Smooth muscle cell of the brain vasculature (primary cell): ENCODE measurements at regions not wholly inside any gene's neighbourhood (a gene's known extent, or its start where the extent isn't known, plus 50 kb on each side); places are given as distances from the start of the nearest gene placed in this dataset.

Experiments used
- DNase-seq: peaks from one replicate; pipeline ENCODE4 v3.0.0-alpha.2; 2012; ENCODE audit warnings: low read depth, low spot score

- DNase-seq, result no peak
These were observed 160.9 kb upstream of the SYT6 start for GRCh38 chr1:114314576-114314975.

GRCh38 chr1:114314098-114314497, 160.4 kb upstream of the SYT6 start:
- no peak for DNase-seq

GRCh38 chr1:114310695-114311271, 157.1 kb upstream of the SYT6 start:
- DNase-seq, result peak; percentile 53

- DNase-seq, result no peak
These were observed 149.2 kb upstream of the SYT6 start for GRCh38 chr1:114302821-114303220.

- DNase-seq, result no peak
These were observed 145.8 kb upstream of the SYT6 start for GRCh38 chr1:114299331-114299975.

GRCh38 chr1:114298008-114298407, 144.3 kb upstream of the SYT6 start:
- DNase-seq, result no peak

- DNase-seq, result no peak
These were observed 142.7 kb upstream of the SYT6 start for GRCh38 chr1:114296413-114296812.

DNA sequence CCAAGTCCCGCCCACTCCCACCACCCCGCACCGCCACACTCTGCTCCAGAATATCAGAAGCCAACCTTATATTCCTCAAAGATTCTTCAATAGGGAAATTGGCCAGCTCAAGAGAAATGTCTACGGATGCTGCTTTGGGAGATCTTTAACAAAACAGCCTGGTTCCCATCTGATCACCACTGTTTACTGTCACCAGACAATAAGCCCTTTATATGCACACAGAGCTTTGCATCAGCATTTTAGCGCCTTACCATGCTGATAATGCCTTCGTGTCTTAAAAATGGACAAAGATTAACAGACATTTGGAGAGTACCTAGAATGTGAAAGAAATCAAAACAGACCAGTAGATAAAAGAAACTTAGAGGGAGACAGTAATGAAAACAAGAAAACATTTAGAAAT, 141.7 kb upstream of the SYT6 start:
- no peak for DNase-seq

DNA sequence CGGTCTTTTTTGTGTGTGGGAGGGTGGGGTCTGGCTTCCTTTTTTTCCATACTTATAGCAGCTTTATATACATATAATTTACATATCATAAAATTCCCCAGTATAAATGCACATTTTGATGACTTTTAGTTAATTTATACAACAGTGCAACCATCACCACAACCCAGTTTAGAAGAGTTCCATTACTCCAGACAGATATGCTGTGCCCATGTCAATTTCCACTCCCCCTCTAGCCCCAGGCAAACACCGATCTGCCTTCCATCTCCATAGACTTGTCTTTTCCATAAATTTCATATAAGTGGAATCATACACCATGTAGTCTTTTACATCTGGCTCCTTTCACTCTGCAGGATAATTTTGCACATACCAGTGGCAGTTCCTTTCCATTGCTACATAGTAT, 139.2 kb upstream of the SYT6 start:
- DNase-seq, result no peak

- DNase-seq, result no peak
These were observed 138.5 kb upstream of the SYT6 start for GRCh38 chr1:114292194-114292593.

GRCh38 chr1:114290776-114291175, 137.1 kb upstream of the SYT6 start:
- no peak for DNase-seq

- no peak for DNase-seq
These were observed 136.7 kb upstream of the SYT6 start for GRCh38 chr1:114290341-114290740.

GRCh38 chr1:114289824-114290223, 136.2 kb upstream of the SYT6 start:
- DNase-seq, result no peak

- DNase-seq, result no peak
These were observed 135.6 kb upstream of the SYT6 start for GRCh38 chr1:114289306-114289705.

GRCh38 chr1:114286960-114287359, 133.3 kb upstream of the SYT6 start:
- no peak for DNase-seq

GRCh38 chr1:114286179-114286578, 132.5 kb upstream of the SYT6 start:
- peak; percentile 10 for DNase-seq

DNA sequence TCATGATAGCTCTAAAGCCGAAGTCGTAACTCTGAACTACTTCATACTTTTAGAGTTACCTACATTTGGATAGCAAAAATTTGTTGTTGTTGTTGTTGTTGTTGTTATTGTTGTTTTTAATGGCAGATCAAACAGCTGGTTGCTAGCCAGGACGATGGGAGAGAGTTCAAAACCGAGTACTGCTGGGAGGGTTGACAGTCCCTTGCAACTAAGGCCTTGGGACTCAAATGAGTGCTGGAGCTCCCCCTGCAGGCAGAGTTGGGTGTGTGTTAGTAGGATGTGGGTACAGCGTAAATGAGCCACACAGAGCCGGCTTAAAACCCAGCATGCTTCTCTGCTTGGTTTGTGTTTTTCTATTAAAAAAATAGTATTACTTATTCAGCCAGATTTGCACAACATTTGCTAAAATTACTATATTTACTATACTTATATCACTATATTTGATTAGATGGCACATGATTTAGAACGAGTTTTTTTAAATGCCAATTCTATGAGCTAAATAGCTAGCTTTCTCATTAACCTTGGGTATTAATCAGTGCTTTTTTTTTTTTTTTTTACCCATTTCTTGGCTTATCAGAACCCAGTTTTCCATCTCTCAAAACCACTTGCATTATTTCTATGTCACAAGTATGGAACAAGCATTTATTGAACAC, 129.2 kb upstream of the SYT6 start:
- DNase-seq, result peak; percentile 78

- DNase-seq, result no peak
These were observed 125.2 kb upstream of the SYT6 start for GRCh38 chr1:114278911-114279310.

DNA sequence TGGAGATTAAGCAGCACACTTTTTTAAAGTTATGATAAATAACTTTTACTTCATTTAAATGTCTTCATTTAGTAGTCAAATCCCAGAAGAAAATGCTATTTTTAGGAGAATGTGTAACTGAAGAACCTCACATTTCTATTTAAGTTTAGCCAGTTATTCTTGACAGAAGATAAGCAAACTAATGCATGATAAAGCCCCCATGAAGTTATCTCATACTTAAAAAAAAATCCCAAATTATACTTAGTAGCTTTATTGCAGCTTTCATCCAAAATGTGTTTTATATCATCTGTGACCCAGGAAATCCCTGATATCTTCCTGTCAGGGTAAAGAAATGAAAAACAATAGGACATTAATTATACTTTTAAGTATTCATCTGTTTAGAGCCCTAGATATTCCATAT, 124.8 kb upstream of the SYT6 start:
- no peak for DNase-seq

DNA sequence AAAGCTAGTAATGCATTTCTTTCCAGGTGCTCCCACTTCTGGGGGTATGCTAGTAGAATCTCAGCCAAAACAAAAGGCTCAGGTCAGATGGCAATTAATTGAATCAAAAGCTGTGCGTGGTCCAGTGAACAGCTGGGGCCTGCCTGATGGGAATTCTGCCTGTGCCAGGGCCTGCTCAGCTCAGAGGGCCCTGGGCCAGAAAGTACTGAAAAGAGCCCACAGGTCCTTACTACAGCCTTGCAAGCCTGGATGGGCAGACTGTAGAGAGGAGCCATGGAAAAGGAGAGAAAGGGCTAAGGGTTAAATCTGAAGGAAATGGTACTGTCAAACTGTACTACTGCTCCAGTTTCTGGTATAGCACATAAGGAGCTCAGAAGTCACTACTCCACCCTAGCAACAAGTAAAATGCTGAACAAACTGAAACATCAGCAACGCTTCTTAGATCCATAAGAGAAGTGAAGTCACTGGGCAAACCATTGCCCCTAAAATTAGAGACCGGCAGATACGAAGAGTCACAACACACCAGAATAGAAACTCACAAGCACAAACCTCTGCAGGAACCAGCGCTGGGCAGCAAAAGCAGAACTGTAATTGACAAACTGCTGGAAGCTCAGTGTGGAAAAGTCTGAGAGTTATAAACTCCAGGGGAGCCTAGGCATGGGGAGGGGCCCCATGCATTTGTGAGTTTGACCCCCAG, 121.1 kb upstream of the SYT6 start:
- DNase-seq, result no peak

DNA sequence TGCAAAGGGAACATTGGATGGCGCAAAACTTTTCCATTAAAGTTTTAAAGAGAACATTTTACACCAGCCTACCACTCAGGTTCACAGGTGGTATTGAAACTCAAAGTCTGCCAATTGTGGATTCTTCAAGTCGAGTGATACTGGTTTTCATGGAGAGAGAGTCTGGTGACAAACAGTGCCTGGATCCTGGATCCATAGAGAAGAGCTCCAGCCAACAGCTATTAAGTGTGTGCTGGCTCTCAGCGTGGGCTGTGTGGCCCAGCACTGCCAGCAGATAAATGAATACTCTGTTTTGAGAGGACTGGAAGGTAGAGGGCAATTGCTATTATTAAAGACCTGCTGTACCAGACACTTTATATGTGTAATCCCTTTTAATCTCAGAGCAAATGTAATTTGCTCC, 118.9 kb upstream of the SYT6 start:
- no peak for DNase-seq

- DNase-seq, result no peak
These were observed 117.0 kb upstream of the SYT6 start for GRCh38 chr1:114270718-114271117.

- DNase-seq, result no peak
These were observed 116.6 kb upstream of the SYT6 start for GRCh38 chr1:114270282-114270681.
